Skin epidermis (tissue), 12 donors: ENCODE measurements at regions not wholly inside any gene's neighbourhood (a gene's known extent, or its start where the extent isn't known, plus 50 kb on each side); places are given as distances from the start of the nearest gene placed in this dataset.
"Not testable (repeated sequence)": the region's sequence is repeated elsewhere in the genome, so short reads cannot be mapped to it uniquely, and the experiment has no call there.

ENCODE experiments used
- H3K27ac ChIP-seq, 21 experiments: fragments of 200-600 bp; sonication (generic) in 11 of 21; one replicate each; pipeline ENCODE4 v1.5.0; 2020; ENCODE audit warnings: mild to moderate bottlenecking in 3 of 21, inconsistent platforms in 2 of 21, moderate library complexity in 2 of 21
- H3K4me3 ChIP-seq, 7 experiments: fragments of 200-600 bp; sonication (generic) in 2 of 7; one replicate each; pipeline ENCODE4 v1.5.0; 2020; ENCODE audit warnings: inconsistent platforms in 2 of 7, mild to moderate bottlenecking in 2 of 7, moderate library complexity in 1 of 7

DNA sequence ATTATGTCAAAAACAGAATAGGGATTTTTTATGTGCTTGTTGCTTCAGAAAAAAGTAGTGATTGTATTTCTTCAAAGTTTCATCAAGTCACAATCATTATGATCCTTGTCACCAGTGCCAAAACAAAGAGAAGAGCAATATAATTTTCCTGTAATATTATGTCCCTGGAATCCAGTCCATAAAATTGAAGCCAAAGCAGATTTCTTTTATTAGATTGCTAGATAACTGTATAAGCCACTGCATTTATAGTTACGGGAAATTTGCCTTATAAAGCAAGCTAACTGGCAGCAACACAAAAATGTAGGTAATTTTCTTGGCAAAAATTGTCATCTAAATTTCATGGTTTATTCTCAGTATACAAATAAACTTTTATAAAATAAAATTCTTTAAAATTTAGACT, 296.1 kb upstream of the ANKRD50 start:
- Histone ChIP-seq H3K4me3 (no peak overlapping the region), H3K27ac (no peak overlapping the region)

DNA sequence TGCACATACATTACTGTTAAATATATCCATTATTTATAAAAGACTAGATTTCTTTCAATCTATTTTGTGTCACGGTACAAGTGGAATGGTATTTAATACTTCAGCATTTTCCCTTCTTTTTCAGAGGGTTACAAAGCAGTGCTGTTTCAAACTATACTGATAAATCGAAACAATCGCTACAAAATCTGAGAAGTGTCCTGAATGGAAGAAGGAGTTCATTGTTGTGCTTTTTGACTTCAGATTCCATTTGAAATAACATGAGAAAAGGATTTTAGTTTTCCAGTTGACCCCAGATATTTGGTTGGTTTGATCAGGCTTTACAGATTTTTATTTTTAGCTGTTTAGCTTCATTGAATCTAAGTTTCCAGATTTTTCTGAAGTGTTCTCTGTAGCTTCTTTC, 292.1 kb upstream of the ANKRD50 start:
- Histone ChIP-seq H3K27ac (no peak overlapping the region), H3K4me3 (no peak overlapping the region)

DNA sequence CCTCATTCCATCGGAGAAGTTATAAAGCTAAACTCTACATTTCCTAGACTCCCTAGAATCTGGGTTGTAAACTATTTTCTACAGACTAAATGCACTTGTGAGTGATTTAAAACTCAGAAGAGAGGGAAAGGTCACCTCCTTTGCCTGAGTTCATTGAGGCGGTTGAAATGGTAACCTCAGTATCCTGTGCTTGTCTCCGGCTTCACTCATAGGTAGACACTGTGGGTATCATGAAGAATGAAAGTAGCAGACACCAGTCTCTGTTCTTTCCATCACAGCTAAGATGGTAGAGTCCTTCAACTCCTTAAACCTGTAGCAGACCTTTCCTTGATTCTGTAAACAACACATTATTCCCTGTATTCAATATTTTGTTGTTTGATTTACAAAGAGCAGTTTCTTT, 291.3 kb upstream of the ANKRD50 start:
- Histone ChIP-seq H3K27ac (no peak overlapping the region), H3K4me3 (no peak overlapping the region)

DNA sequence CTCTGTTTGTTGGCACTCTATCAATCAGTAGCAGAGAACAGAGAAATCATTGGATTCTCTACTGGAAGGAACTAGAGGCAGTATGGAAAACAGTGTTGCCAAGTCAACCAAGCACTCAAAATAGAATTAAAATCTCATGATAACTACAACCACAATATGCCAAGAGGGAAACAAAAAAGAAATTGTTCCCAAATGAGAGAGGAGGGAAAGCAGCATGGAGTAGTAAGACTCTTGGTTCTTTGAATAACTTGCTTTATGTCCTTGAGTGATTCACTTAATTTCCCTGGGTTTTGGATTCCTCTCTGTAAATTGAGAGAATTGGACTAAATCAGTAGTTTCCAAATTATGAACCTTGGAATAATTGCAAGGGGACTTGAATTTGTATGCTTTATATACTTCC, 285.5 kb upstream of the ANKRD50 start:
- no peak overlapping the region for H3K27ac ChIP-seq
- H3K4me3 ChIP-seq = no peak overlapping the region

DNA sequence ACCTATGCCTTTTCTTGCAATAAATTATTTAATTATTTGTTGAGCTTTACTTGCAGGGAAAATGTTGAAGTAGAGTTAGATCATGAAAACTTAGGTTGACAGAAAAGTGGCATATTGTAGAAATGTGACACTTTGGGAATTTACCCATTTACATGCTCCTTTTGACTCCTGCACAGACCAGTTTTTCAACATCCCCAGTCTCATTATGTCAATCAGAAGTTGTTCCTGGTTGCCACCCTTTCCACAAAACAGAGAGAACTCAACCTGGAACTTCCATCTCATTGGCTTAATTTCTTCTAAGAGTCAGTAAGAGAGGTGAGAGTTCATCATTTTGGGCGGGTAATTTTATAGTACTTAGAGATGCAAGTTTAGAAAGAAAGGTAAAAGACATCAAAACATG, 284.6 kb upstream of the ANKRD50 start:
- H3K27ac ChIP-seq = no peak overlapping the region
- H3K4me3 ChIP-seq = no peak overlapping the region

DNA sequence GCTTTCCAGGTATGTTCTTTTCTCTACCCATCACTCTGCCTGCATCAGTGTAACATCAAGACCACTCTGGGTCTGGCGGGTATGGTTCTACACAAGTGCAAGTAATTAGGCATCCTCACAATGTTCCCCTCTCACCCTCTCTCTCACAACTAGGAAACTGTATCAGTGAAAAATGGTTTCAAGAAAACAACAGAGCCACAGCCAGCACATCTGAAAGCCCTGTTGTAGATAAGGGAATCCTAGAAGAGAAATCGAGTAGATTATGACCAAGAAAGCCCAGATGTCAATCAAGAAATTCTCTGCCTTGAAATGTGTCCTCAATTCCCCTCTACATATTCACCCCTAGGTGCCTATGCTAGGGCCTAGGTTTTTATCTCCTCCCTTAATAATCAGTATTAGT, 281.3 kb upstream of the ANKRD50 start:
- Histone ChIP-seq H3K27ac (no peak overlapping the region), H3K4me3 (no peak overlapping the region)

DNA sequence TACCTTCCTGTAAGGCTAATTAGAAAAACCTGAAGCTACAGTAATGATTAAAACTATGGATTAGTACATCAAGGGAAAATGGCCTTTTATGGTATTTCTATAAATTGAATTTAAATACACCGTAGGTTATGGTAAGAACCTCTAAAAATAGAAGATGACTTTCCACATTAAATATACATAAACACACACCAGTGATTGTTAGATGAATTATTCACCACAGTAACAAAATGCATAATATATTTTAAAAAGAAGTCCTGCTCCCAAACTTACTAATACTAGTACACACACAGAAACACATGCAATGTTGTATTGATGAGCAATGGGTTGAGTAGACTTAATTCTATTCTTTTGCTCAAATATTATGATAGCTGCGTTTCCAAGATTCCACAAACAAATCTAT, 277.9 kb upstream of the ANKRD50 start:
- Histone ChIP-seq H3K4me3 (no peak overlapping the region), H3K27ac (no peak overlapping the region)

DNA sequence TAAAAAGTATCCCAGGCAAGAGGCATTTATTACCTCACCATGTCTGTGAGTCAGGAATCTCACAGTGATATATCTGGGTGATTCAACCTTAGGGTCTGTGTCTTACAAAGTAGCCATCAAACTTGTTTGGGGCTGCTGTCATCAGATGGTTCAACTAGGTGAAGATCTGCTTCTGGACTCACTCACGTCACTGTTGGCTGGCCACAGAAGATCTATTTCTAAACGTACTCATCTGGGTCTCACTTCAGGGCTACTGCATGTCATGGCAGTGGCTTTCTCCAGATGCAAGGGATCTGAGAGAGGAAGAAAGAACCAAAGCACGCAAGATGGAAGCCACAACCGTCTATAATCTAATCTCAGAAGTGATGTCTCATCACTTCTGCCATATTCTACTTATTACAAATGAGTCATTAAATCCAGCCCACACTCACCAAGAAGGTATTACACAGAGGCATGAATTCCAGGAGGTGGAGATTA, 267.8 kb upstream of the ANKRD50 start:
- Histone ChIP-seq H3K27ac (no peak overlapping the region), H3K4me3 (no peak overlapping the region)

DNA sequence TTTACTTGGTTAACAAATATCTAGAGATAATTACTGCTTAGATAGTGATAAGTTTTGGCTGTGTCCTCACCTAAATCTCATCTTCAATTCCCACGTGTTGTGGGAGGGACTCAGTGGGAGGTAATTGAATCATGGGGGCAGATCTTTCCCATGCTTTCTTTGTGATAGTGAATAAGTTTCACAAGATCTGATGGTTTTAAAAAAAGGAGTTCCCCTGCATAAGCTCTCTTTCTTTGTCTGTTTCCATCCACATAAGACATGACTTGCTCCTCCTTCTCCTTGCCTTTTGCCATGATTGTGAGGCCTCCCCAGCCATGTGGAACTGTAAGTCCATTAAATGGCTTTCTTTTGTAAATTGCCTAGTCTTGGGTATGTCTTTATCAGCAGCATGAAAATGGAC, 266.0 kb upstream of the ANKRD50 start:
- H3K27ac ChIP-seq, H3K4me3 ChIP-seq: not testable (repeated sequence)

DNA sequence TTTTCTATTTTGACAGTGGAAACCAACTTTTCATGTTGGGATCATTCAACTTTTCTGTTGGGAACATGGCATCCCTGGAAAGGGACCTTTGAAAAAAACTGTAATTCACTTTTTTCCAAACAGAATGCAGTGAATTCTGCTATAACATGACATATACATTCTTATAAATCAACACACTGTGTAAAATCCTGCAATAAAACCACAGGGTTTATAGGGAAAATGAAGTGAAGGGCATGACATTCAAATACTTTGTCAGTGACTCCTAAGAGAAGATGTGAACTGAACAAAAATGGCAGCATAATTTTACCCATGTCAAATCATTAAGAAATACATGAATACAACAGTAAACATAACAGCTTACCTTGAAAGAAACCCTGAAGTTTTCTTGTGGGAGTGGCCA, 264.5 kb upstream of the ANKRD50 start:
- Histone ChIP-seq H3K27ac (no peak overlapping the region), H3K4me3 (no peak overlapping the region)

DNA sequence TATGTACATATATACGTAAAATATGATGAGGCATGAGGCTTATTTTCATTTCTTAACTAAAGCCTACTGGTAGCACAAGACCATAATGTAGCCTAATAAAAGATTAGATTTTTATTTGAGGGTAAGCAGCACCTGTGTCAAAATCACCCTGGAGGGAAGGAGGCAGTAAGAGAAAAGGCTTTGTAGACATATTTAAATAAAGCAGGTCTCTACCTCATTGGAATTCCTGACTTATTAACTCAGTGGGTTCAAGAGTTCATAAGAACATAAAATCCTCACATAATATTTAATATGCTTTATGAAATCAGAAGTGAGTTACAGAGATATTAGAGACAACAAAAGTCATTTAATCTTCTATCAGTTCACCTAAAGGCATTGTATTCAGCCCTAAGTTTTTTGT, 261.6 kb upstream of the ANKRD50 start:
- H3K4me3 ChIP-seq = no peak overlapping the region
- H3K27ac ChIP-seq = no peak overlapping the region

DNA sequence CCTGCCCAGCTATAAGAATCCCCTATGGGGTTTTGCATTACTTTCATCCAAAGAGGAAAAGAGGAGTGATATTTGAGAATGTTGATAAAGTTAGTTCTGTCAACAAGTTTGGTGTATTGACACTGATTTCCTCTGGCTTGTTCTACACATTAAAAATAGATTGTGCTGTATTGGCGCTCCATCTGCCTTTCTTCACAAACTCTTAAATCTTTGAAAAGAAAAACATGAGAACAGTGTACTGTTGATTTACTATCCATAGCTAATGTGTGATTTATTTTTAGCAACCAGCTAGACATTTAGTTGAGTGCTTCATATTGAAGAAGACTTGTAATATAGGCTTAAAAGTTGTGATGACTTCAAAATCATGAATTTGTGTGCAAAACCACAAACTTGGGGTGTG, 261.2 kb upstream of the ANKRD50 start:
- Histone ChIP-seq H3K27ac (no peak overlapping the region), H3K4me3 (no peak overlapping the region)

DNA sequence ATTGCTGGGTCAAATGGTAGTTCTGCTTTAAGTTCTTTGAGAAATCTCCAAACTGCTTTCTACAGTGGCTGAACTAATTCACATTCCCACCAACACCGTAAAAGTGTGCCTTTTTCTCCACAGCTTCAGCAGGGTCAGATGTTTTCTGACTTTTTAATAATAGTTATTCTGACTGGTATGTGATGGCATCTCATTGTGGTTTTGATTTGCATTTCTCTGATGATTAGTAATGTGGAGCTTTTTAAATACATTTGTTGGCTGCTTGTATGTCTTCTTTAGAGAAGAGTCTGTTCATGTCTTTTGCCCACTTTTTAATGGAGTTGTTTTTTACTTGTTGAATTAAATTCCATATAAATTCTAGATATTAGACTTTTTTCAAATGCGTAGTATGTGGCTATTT, 257.5 kb upstream of the ANKRD50 start:
- no peak overlapping the region for H3K27ac ChIP-seq
- no peak overlapping the region for H3K4me3 ChIP-seq

DNA sequence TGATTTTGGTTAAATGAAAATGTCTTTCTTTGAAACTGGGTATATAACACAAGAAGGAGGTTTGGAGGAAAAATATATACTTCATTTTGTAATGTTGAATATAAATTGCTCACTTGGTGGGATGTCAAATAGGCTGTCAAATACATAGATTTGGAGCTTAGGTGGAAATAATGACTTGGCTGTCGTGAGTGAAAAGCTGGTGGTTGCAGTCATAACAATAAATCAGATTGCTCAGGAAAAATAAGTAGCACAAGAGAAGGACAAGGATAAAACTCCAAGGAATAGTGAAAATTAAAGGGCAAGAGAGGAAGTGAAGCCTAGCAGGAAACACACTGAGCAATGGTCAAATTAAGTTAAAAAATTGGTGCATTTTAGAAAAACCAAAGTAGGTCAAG, 253.0 kb upstream of the ANKRD50 start:
- no peak overlapping the region for H3K27ac ChIP-seq
- H3K4me3 ChIP-seq = no peak overlapping the region

DNA sequence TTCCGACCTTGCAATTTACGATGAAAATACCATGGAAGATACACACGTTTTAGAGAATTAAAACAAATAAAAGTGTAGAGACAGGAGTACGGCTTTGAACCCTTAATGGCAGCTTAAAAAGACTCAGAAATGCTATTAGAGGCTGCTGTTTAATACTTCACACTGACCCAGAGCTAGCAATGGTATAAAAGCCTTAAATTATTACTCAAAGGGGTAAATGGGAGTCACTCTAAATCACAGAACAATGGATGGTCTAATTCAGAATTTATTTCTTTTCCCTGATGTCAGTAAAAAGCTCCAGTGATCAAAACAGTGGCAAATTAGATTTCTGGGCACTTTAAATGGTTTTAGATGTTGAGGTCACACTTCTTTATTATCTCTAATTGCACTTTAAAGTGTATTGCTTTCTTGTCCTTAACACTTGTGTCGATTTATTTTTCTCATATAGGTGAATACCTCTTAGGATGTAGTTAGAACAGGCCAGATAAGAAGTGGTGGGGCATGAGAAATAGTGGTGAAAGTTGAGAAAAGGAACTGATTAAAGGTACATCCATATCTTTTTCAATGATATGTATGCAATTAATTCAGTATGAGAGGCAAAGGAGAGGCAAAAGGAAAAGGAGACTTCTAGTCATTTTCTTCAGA, 252.4 kb upstream of the ANKRD50 start:
- Histone ChIP-seq H3K27ac (no peak overlapping the region), H3K4me3 (no peak overlapping the region)

DNA sequence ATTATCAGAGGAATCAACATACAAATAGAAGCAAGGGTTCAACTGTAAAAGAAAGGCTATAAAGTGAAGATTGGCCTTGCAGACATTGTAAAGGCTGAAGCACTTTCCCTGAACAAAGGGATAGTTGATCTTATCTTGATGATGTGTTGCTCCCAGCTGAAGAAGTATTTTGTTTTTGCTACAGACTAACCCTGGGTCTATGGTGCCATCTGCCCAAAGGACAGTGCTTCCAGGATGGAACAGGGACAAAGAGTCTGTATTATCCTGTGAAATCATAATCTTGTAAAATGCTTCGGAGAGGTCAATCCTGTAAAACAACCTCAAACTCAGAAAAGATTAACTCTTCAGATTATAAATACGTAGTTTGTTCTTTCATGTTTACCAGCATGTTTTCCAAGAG, 251.7 kb upstream of the ANKRD50 start:
- H3K4me3 ChIP-seq = no peak overlapping the region
- no peak overlapping the region for H3K27ac ChIP-seq

DNA sequence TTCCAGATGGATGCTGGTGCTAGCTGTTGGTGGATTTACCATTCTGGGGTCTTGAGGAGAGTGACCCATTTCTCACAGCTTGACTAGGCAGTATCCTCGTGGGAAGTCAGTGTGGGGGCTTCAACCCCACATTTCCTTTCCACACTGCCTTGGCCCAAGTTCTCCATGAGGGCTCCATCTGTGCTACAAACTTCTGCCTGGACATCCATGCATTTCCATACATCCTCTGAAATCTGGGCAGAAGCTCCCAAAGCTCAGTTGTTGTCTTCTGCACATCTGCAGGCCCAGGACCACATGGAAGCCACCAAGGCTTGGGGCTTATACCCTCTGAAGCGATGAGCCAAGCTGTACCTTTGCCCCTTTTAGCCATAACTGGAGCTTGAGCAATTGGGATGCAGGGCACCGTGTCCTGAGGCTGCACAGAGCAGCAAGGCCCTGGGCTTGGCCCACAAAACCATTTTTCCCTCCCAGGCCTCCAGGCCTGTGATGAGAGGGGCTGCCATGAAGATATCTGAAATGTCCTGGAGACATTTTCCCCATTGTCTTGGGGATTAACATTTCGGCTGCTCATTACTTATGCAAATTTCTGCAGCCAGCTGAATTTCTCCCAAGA, 248.7 kb upstream of the ANKRD50 start:
- Histone ChIP-seq H3K4me3 (no peak overlapping the region), H3K27ac (no peak overlapping the region)

DNA sequence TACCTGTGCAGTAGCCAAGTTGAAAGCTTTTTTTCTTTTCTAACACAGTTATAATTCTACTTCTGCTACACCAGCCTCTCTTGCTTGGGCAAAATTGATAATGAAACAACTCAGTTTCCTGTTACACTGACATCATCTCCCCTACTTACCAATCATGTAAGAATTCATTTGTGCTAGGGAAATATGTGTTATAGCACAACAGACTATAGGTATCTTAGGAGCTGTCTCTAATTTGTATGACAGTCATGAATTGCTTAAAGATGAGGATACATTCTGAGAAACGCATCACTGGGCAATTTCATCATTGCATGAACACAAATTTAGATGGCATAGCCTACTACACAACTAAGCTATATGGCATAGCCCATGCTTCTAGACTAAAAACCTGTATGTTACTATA, 246.3 kb upstream of the ANKRD50 start:
- Histone ChIP-seq H3K4me3 (no peak overlapping the region), H3K27ac (no peak overlapping the region)

DNA sequence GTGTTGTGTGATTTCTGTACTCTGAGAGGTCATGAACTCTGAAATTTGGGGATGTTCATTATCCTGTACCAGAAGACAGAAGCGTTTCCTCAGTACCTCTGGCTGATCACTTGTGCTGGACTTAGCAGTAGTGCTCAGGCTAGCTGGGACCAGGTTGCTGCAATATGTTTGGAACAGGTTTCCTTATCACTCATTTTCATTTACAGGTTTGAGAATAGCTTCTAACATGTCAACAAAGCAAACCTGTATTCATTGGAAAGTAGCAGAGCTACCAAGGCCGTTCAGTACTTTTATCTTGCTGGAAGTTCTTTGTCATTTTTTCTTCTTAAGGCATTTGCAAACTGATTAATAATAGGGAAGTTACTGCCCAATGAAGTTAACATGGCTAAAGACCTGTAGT, 242.9 kb upstream of the ANKRD50 start:
- no peak overlapping the region for H3K4me3 ChIP-seq

DNA sequence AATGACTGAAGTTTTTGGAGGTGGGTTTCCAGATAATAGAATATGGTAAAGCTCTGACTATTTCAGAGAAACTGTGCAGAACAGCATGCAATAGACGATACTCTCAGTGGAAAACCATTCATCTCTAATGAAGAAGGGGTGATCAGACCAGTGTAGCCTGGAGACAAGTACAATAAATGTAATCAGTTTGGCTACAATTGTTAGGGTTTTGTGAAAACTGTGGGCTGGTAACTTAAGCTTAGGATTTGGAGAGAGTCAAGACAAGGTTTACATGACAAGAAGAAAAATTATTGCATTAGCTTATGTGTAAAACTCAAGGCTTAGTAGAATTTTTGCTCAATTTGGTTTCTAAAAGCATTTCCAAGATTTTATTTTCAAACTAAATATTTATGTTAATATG, 241.5 kb upstream of the ANKRD50 start:
- no peak overlapping the region for H3K27ac ChIP-seq
- H3K4me3 ChIP-seq = no peak overlapping the region

More for the DNA sequence above, 242.9 kb upstream of the ANKRD50 start:
- H3K27ac ChIP-seq = no peak overlapping the region

DNA sequence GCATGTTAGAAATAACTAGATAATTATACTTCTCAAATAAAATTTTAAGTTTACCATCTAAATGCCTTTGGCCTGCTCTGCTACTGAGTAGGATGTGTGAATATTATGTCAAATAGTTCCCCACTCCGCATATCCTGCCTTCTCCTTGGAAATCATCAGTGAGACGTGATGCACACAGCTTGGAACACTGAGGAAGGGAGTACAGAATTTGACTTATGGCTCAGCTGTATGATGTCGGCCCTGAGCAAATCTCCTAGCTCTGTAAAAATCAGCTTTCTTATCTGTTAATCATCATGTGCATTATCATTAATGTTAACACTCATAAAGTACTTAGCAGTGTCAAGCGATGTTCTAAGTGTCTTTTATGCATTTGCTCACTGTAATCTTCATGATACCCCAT, 241.0 kb upstream of the ANKRD50 start:
- Histone ChIP-seq H3K4me3 (no peak overlapping the region), H3K27ac (no peak overlapping the region)

DNA sequence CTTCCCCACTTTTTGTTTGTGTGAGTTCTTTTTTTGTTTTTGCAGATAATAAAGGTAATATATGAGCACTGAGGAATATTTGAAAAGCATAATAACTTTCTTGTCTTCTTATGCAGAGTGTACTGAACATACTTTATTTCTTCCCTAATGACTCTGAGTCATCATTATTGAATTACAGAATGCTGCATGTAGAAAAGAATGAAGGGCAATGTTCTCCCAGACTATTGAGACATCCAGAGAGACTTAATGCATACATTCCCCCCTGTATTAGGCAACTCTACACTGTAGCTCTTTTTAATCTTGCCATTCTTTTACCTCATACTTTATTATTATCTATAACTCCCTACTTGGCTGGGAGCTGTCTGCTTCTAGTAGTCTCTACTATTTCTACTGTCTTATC, 240.5 kb upstream of the ANKRD50 start:
- no peak overlapping the region for H3K27ac ChIP-seq
- H3K4me3 ChIP-seq = no peak overlapping the region
